Progenitor cell of endocrine pancreas (in vitro differentiated cells): ENCODE measurements at regions not wholly inside any gene's neighbourhood (a gene's known extent, or its start where the extent isn't known, plus 50 kb on each side); places are given as distances from the start of the nearest gene placed in this dataset.
A peak's percentile ranks its signal among the peaks of the same experiment; 100 is the strongest.

ENCODE experiments used
- DNase-seq: peaks from one replicate; pipeline ENCODE4 v3.0.0; 2021; ENCODE audit warnings: low spot score; ENCODE audit not compliant: unreplicated experiment
- H3K27ac Mint-ChIP-seq: 2 replicates; pipeline ENCODE4 v1.8.0; 2021; ENCODE audit warnings: mild to moderate bottlenecking, moderate library complexity, mixed read lengths
- H3K27me3 Mint-ChIP-seq: 2 replicates; pipeline ENCODE4 v1.8.0; 2021; ENCODE audit warnings: mixed read lengths
- H3K36me3 Mint-ChIP-seq: 2 replicates; pipeline ENCODE4 v1.8.0; 2022; ENCODE audit warnings: mixed read lengths; ENCODE audit not compliant: insufficient read depth
- H3K4me1 Mint-ChIP-seq: 2 replicates; pipeline ENCODE4 v1.8.0; 2021; ENCODE audit warnings: low read depth, mixed read lengths
- H3K4me3 Mint-ChIP-seq: 2 replicates; pipeline ENCODE4 v1.8.0; 2021; ENCODE audit warnings: low read depth, mild to moderate bottlenecking, moderate library complexity, mixed read lengths
- H3K9me3 Mint-ChIP-seq: 2 replicates; pipeline ENCODE4 v1.8.0; 2021; ENCODE audit warnings: low read depth, mixed read lengths
- CTCF ChIP-seq: fragments of 200-600 bp; sonication (generic); IDR thresholded peaks from one replicate; pipeline ENCODE4 v1.5.0; 2021; ENCODE audit warnings: antibody characterized with exemption, mild to moderate bottlenecking; ENCODE audit not compliant: unreplicated experiment

- no peak for TF ChIP-seq CTCF
- Mint-ChIP-seq H3K9me3 (no peaks in the 10 kb centered on the region), H3K27me3 (peaks cover 18% of the 10 kb centered on the region)
These were observed 789.4 kb downstream of the TYW1 start for GRCh38 chr7:67786021-67786420.

GRCh38 chr7:67788669-67789068 lies 792.0 kb downstream of the TYW1 start:
- peaks cover 29% of the 10 kb centered on the region for H3K27me3 Mint-ChIP-seq
- H3K27ac Mint-ChIP-seq, result no peak overlapping the region
- no peaks in the 10 kb centered on the region for H3K4me1 Mint-ChIP-seq
- H3K9me3 Mint-ChIP-seq, result no peaks in the 10 kb centered on the region
- H3K36me3 Mint-ChIP-seq, result no peaks in the 10 kb centered on the region
- DNase-seq, result no peak
- TF ChIP-seq CTCF, result peak; percentile 69
- H3K4me3 Mint-ChIP-seq, result no peak overlapping the region

More at GRCh38 chr7:67786021-67786420, 789.4 kb downstream of the TYW1 start:
- Mint-ChIP-seq H3K27ac (no peak overlapping the region), H3K4me1 (no peaks in the 10 kb centered on the region), H3K36me3 (no peaks in the 10 kb centered on the region), H3K4me3 (no peak overlapping the region)
- no peak for DNase-seq

- H3K27me3 Mint-ChIP-seq, result peaks cover 33% of the 10 kb centered on the region
- no peak overlapping the region for H3K4me3 Mint-ChIP-seq
- H3K4me1 Mint-ChIP-seq, result no peaks in the 10 kb centered on the region
- no peak for DNase-seq
- H3K36me3 Mint-ChIP-seq, result no peaks in the 10 kb centered on the region
- H3K9me3 Mint-ChIP-seq, result no peaks in the 10 kb centered on the region
- H3K27ac Mint-ChIP-seq, result no peak overlapping the region
- TF ChIP-seq CTCF, result no peak
These were observed 795.3 kb downstream of the TYW1 start for GRCh38 chr7:67791918-67792317.

GRCh38 chr7:67794544-67794943 lies 797.9 kb downstream of the TYW1 start:
- DNase-seq, result no peak
- no peaks in the 10 kb centered on the region for H3K36me3 Mint-ChIP-seq
- H3K9me3 Mint-ChIP-seq, result peaks cover 7% of the 10 kb centered on the region
- H3K27ac Mint-ChIP-seq, result no peak overlapping the region
- H3K4me1 Mint-ChIP-seq, result no peaks in the 10 kb centered on the region
- TF ChIP-seq CTCF, result no peak
- H3K27me3 Mint-ChIP-seq, result peaks cover 29% of the 10 kb centered on the region
- H3K4me3 Mint-ChIP-seq, result no peak overlapping the region

GRCh38 chr7:67803789-67804188 lies 807.2 kb downstream of the TYW1 start:
- Mint-ChIP-seq H3K4me3 (no peak overlapping the region), H3K27ac (no peak overlapping the region), H3K4me1 (no peaks in the 10 kb centered on the region), H3K9me3 (peaks cover 5% of the 10 kb centered on the region), H3K27me3 (peaks cover 21% of the 10 kb centered on the region), H3K36me3 (no peaks in the 10 kb centered on the region)
- TF ChIP-seq CTCF, result no peak
- DNase-seq, result no peak
